ENCODE measurements at regions not wholly inside any gene's neighbourhood (a gene's known extent, or its start where the extent isn't known, plus 50 kb on each side); places are given as distances from the start of the nearest gene placed in this dataset.

DNA sequence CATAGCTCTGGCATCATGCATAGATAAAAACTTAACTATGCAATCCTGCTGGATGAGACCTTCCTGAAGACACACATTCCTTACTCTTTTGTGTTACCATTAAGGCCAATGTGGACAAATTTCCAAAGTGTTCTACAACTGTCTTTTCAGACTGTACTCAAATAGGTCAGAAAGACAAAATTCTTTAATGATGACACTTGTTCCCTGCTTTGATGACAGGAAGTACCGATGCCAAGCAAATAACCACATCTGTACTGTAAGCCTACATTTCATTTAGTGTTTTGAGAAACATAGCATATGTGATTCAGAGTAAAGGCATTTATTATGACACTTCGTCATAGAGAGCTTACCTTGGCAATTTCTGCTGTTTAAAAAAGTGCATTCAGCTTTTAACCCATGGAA, 55.0 kb downstream of the PMAIP1 start:
- DNase-seq = no peak

- no peak for DNase-seq
Observed at GRCh38 chr18:59954241-59954640, 54.4 kb downstream of the PMAIP1 start.
